BJ (cell line): ENCODE measurements at regions not wholly inside any gene's neighbourhood (a gene's known extent, or its start where the extent isn't known, plus 50 kb on each side); places are given as distances from the start of the nearest gene placed in this dataset.

Experiments
- CTCF ChIA-PET: fragments of 350-600 bp; formaldehyde crosslinking; extraction: SDS; loops from one replicate; lab custom pipeline; 2021; ENCODE audit warnings: antibody characterized with exemption, inconsistent platforms; lab: Yijun Ruan, JAX
- POLR2A ChIA-PET: fragments of 300-600 bp; sonication (Branson Sonifier 250); formaldehyde crosslinking; extraction: SDS; loops from one replicate; lab custom pipeline; 2021; ENCODE audit warnings: antibody characterized with exemption; lab: Charles Lee
- DNase-seq: peaks from one replicate; pipeline ENCODE4 v3.0.0-alpha.2; 2011; ENCODE audit warnings: low read depth
- H3K27me3 ChIP-seq: 2 replicates; pipeline ENCODE4 v1.6.0; 2011; ENCODE audit warnings: low read length; ENCODE audit not compliant: control insufficient read depth, insufficient read depth
- H3K36me3 ChIP-seq: 2 replicates; pipeline ENCODE4 v1.5.1; 2011; ENCODE audit warnings: low read length; ENCODE audit not compliant: control insufficient read depth, insufficient read depth
- H3K4me3 ChIP-seq: 2 replicates; pipeline ENCODE4 v1.5.1; 2011; ENCODE audit warnings: low read depth, mild to moderate bottlenecking, control low read depth, low read length
- TF ChIP-seq, protein P1 (sequence below): IDR thresholded peaks from 2 replicates; pipeline ENCODE4 v1.5.1; 2011; ENCODE audit warnings: low read depth, mild to moderate bottlenecking, control low read depth, inconsistent platforms, low read length, moderate library complexity; ENCODE audit not compliant: insufficient read depth

DNA sequence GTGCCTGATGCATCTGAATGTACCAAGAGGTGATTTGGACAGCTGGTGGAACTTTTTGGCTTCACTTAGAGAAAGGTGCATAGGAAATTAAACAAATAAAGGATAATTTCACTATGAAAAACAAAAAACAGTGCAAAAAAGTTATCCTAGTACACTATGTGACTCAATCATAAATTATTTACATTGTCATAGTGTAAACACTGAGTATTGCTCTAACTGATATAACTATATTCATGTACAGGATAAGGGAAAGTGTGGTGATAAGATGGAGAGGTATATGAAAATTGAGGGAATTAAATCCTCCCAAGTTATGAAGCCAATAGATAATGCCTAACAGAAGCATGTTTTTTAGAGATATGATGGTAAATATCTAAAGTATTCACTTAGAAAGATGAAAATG, 50.2 kb upstream of the CPNE4 start:
- TF ChIP-seq, protein P1, sequence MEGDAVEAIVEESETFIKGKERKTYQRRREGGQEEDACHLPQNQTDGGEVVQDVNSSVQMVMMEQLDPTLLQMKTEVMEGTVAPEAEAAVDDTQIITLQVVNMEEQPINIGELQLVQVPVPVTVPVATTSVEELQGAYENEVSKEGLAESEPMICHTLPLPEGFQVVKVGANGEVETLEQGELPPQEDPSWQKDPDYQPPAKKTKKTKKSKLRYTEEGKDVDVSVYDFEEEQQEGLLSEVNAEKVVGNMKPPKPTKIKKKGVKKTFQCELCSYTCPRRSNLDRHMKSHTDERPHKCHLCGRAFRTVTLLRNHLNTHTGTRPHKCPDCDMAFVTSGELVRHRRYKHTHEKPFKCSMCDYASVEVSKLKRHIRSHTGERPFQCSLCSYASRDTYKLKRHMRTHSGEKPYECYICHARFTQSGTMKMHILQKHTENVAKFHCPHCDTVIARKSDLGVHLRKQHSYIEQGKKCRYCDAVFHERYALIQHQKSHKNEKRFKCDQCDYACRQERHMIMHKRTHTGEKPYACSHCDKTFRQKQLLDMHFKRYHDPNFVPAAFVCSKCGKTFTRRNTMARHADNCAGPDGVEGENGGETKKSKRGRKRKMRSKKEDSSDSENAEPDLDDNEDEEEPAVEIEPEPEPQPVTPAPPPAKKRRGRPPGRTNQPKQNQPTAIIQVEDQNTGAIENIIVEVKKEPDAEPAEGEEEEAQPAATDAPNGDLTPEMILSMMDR = no peak
- ChIA-PET CTCF (no interaction called here), POLR2A (no interaction called here)
- no peaks in the 10 kb centered on the region for H3K27me3 ChIP-seq
- H3K36me3 ChIP-seq = no peaks in the 10 kb centered on the region
- no peak for DNase-seq
- H3K4me3 ChIP-seq = no peak overlapping the region

DNA sequence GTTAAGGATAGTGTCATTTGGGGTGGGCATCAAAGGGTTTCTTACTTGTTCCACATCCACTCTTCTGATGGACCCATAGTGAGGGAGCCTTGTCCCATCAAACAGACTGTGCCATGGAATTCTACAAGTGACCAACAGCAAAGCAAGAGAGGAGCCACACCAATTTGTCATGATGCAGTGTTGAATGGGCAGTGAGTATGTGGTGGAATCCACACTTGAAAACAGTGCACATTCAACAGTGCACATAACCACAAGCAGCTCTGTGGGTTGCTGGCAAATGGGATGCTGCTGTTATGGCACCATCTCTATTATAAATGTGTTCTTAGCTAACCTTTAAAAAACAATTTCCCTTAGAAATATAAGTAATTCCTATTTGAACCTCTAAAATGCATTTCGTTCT, 52.5 kb upstream of the CPNE4 start:
- TF ChIP-seq, protein P1 = no peak
- Histone ChIP-seq H3K27me3 (no peaks in the 10 kb centered on the region), H3K36me3 (no peaks in the 10 kb centered on the region), H3K4me3 (no peak overlapping the region)
- no peak for DNase-seq
- POLR2A ChIA-PET = no interaction called here
- CTCF ChIA-PET = interaction anchor here (1.5 kb wide), 1 partner anchor 49 kb away, joined by 4 read pairs; no protein-coding TSS in a partner anchor

DNA sequence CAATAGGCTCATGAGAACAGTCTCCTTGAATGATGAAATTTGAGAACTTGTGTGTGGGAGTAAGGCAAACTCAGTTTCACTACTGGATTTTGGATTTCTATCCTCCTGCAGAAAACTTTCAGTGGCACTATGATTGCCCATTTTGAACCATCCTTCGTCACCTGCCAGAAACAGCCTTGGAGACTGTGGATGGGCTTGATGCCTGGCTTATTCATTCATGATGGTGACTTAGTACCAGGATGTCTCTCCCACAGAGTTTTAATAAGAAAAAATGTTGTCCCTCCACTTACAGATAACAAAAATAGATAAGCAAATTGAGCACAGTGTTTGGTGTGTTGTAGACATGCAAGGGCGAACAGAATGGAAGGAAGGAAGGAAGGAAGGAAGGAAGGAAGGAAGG, 53.5 kb upstream of the CPNE4 start:
- no peak for DNase-seq
- POLR2A ChIA-PET = no interaction called here
- no peaks in the 10 kb centered on the region for H3K36me3 ChIP-seq
- CTCF ChIA-PET = no interaction called here
- TF ChIP-seq, protein P1 = no peak
- H3K27me3 ChIP-seq = no peaks in the 10 kb centered on the region
- no peak overlapping the region for H3K4me3 ChIP-seq

DNA sequence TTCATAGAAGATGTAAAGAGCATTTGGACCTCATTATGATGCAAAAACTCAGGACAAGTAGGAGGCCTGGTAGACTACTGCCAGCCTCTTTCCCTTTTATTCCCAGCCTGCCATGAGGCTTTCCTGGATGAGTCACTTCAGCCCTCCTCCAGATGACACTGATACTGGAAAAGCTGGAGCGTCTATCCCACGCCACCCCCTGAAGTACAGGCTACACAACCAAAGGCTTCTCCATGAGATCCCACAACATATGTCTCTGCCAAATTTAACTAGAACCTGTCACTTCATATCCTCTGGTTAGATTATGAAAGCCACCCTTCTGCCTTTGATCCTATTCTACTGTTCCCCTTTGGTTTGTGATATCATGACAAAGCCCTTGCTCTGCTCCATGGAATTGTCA, 56.1 kb upstream of the CPNE4 start:
- H3K27me3 ChIP-seq = no peaks in the 10 kb centered on the region
- no peaks in the 10 kb centered on the region for H3K36me3 ChIP-seq
- H3K4me3 ChIP-seq = no peak overlapping the region
- no peak for DNase-seq
- ChIA-PET POLR2A (no interaction called here), CTCF (interaction anchor here (1.5 kb wide), 1 partner anchor 17 kb away, joined by 3 read pairs; no protein-coding TSS in a partner anchor)
- TF ChIP-seq, protein P1 = no peak

DNA sequence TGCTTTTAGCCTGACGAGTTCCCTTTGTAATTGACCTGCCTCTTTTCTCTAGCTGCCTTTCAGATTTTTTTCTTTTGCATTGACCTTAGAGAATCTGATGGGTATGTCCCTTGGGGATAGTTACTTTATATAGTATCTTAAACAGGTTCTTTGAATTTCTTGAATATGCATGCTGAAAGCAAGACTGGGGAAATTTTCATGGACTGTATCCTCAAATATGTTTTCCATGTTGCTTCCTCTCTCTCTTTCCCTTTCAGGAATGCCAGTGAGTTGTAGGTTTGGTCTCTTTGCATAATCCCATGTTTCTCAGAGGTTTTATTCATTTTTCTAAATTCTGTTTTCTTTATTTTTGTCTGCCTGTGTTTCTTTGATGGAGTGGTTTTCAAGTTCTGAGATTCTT, 81.8 kb upstream of the CPNE4 start:
- DNase-seq = no peak
- TF ChIP-seq, protein P1 = no peak
- Histone ChIP-seq H3K4me3 (no peak overlapping the region), H3K36me3 (no peaks in the 10 kb centered on the region), H3K27me3 (no peaks in the 10 kb centered on the region)
- CTCF ChIA-PET = no interaction called here
- POLR2A ChIA-PET = no interaction called here
